H1 (cell line): ENCODE measurements at regions not wholly inside any gene's neighbourhood (a gene's known extent, or its start where the extent isn't known, plus 50 kb on each side); places are given as distances from the start of the nearest gene placed in this dataset.

Experiments used
- CEBPB ChIP-seq: IDR thresholded peaks from 2 replicates; pipeline ENCODE4 v1.6.1; 2012; ENCODE audit warnings: low read depth, low read length
- EGR1 ChIP-seq: IDR thresholded peaks from 2 replicates; pipeline ENCODE4 v1.6.1; 2011; ENCODE audit warnings: low read depth, low read length, borderline replicate concordance
- FOSL1 ChIP-seq: IDR thresholded peaks from 2 replicates; pipeline ENCODE4 v1.6.1; 2011; ENCODE audit warnings: mild to moderate bottlenecking, low read depth, low read length, moderate library complexity; ENCODE audit not compliant: insufficient read depth
- JUND ChIP-seq: IDR thresholded peaks from 2 replicates; pipeline ENCODE4 v1.6.1; 2011; ENCODE audit warnings: mild to moderate bottlenecking, improper control_type of control experiment, low read length
- MAFK ChIP-seq: IDR thresholded peaks from 2 replicates; pipeline ENCODE4 v1.6.1; 2012; ENCODE audit warnings: low read depth, mild to moderate bottlenecking, improper control_type of control experiment, low read length
- ZNF274 ChIP-seq: IDR thresholded peaks from 2 replicates; pipeline ENCODE4 v1.7.0; 2012; ENCODE audit warnings: low read length, borderline replicate concordance; ENCODE audit errors: extremely low read depth
- TF ChIP-seq, protein P1 (sequence below): fragments of 300-600 bp; sonication (generic); IDR thresholded peaks from 2 replicates; pipeline ENCODE4 v1.7.1; 2012; ENCODE audit warnings: low read length, moderate library complexity, mild to moderate bottlenecking, inconsistent platforms; ENCODE audit not compliant: insufficient replicate concordance

DNA sequence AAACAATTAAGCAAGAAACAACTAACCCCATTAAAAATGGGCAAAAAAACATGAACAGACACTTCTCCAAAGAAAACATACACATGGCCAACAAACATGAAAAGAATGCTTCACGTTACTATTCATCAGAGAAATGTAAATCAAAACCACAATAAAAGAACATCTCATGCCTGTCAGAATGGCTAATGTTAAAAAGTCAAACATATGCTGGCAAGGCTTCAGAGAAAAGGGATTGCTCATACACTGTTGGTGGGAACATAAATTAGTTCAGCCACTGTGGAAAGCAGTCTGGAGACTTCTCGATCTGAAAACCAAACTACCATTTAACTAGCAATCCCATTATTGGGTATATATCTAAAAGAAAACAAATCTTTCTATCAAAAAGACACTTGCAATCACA lies 217.5 kb downstream of the TINAG start (continued):
- TF ChIP-seq, protein P1, sequence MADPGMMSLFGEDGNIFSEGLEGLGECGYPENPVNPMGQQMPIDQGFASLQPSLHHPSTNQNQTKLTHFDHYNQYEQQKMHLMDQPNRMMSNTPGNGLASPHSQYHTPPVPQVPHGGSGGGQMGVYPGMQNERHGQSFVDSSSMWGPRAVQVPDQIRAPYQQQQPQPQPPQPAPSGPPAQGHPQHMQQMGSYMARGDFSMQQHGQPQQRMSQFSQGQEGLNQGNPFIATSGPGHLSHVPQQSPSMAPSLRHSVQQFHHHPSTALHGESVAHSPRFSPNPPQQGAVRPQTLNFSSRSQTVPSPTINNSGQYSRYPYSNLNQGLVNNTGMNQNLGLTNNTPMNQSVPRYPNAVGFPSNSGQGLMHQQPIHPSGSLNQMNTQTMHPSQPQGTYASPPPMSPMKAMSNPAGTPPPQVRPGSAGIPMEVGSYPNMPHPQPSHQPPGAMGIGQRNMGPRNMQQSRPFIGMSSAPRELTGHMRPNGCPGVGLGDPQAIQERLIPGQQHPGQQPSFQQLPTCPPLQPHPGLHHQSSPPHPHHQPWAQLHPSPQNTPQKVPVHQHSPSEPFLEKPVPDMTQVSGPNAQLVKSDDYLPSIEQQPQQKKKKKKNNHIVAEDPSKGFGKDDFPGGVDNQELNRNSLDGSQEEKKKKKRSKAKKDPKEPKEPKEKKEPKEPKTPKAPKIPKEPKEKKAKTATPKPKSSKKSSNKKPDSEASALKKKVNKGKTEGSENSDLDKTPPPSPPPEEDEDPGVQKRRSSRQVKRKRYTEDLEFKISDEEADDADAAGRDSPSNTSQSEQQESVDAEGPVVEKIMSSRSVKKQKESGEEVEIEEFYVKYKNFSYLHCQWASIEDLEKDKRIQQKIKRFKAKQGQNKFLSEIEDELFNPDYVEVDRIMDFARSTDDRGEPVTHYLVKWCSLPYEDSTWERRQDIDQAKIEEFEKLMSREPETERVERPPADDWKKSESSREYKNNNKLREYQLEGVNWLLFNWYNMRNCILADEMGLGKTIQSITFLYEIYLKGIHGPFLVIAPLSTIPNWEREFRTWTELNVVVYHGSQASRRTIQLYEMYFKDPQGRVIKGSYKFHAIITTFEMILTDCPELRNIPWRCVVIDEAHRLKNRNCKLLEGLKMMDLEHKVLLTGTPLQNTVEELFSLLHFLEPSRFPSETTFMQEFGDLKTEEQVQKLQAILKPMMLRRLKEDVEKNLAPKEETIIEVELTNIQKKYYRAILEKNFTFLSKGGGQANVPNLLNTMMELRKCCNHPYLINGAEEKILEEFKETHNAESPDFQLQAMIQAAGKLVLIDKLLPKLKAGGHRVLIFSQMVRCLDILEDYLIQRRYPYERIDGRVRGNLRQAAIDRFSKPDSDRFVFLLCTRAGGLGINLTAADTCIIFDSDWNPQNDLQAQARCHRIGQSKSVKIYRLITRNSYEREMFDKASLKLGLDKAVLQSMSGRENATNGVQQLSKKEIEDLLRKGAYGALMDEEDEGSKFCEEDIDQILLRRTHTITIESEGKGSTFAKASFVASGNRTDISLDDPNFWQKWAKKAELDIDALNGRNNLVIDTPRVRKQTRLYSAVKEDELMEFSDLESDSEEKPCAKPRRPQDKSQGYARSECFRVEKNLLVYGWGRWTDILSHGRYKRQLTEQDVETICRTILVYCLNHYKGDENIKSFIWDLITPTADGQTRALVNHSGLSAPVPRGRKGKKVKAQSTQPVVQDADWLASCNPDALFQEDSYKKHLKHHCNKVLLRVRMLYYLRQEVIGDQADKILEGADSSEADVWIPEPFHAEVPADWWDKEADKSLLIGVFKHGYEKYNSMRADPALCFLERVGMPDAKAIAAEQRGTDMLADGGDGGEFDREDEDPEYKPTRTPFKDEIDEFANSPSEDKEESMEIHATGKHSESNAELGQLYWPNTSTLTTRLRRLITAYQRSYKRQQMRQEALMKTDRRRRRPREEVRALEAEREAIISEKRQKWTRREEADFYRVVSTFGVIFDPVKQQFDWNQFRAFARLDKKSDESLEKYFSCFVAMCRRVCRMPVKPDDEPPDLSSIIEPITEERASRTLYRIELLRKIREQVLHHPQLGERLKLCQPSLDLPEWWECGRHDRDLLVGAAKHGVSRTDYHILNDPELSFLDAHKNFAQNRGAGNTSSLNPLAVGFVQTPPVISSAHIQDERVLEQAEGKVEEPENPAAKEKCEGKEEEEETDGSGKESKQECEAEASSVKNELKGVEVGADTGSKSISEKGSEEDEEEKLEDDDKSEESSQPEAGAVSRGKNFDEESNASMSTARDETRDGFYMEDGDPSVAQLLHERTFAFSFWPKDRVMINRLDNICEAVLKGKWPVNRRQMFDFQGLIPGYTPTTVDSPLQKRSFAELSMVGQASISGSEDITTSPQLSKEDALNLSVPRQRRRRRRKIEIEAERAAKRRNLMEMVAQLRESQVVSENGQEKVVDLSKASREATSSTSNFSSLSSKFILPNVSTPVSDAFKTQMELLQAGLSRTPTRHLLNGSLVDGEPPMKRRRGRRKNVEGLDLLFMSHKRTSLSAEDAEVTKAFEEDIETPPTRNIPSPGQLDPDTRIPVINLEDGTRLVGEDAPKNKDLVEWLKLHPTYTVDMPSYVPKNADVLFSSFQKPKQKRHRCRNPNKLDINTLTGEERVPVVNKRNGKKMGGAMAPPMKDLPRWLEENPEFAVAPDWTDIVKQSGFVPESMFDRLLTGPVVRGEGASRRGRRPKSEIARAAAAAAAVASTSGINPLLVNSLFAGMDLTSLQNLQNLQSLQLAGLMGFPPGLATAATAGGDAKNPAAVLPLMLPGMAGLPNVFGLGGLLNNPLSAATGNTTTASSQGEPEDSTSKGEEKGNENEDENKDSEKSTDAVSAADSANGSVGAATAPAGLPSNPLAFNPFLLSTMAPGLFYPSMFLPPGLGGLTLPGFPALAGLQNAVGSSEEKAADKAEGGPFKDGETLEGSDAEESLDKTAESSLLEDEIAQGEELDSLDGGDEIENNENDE: no peak
- TF ChIP-seq ZNF274 (no peak), CEBPB (no peak), FOSL1 (no peak), MAFK (no peak), EGR1 (no peak), JUND (no peak)
- TF ChIP-seq, all 59 proteins: peak for 0
